ENCODE measurements at regions not wholly inside any gene's neighbourhood (a gene's known extent, or its start where the extent isn't known, plus 50 kb on each side); places are given as distances from the start of the nearest gene placed in this dataset.

GRCh38 chr4:58649226-58649625 lies 1539.0 kb upstream of the IGFBP7 start:
- TF ChIP-seq POLR2AphosphoS5 (IDR thresholded peaks at IDR 0.05; ENCODE audit: low read depth, low read length): no peak
- TF ChIP-seq CTCF (IDR thresholded peaks at IDR 0.05): no peak
- TF ChIP-seq REST (IDR thresholded peaks at IDR 0.05; ENCODE audit: insufficient read depth in 1 of 2, low read depth in 2 of 2, low read length in 1 of 2): no peak
- no peak for TF ChIP-seq TCF7L2 (IDR thresholded peaks at IDR 0.05; ENCODE audit: low read depth, low read length)
